Bronchial epithelial cell (primary cell): ENCODE measurements at regions not wholly inside any gene's neighbourhood (a gene's known extent, or its start where the extent isn't known, plus 50 kb on each side); places are given as distances from the start of the nearest gene placed in this dataset.
"Not testable (repeated sequence)": the region's sequence is repeated elsewhere in the genome, so short reads cannot be mapped to it uniquely, and the experiment has no call there.

ENCODE experiments used
- DNase-seq: peaks from one replicate; pipeline ENCODE4 v3.0.0-alpha.2; 2010; ENCODE audit warnings: low read depth
- FAIRE-seq: peaks from 2 replicates; lab custom pipeline; 2011; peaks lifted over from hg19 to GRCh38; lab: Jason Lieb, UNC
- H3K27me3 ChIP-seq: 2 replicates; pipeline ENCODE4 v1.5.1; 2011; ENCODE audit warnings: low read length; ENCODE audit not compliant: control insufficient read depth, insufficient read depth
- H3K36me3 ChIP-seq: 2 replicates; pipeline ENCODE4 v1.5.1; 2011; ENCODE audit warnings: low read length; ENCODE audit not compliant: control insufficient read depth, insufficient read depth
- H3K4me3 ChIP-seq: 2 replicates; pipeline ENCODE4 v1.5.1; 2011; ENCODE audit warnings: mild to moderate bottlenecking, low read depth, low read length, control low read depth
- TF ChIP-seq, protein P1 (sequence below): IDR thresholded peaks from 2 replicates; pipeline ENCODE4 v1.5.1; 2011; ENCODE audit warnings: mild to moderate bottlenecking, moderate library complexity, low read length, control low read depth, inconsistent platforms; ENCODE audit not compliant: insufficient read depth, severe bottlenecking

DNA sequence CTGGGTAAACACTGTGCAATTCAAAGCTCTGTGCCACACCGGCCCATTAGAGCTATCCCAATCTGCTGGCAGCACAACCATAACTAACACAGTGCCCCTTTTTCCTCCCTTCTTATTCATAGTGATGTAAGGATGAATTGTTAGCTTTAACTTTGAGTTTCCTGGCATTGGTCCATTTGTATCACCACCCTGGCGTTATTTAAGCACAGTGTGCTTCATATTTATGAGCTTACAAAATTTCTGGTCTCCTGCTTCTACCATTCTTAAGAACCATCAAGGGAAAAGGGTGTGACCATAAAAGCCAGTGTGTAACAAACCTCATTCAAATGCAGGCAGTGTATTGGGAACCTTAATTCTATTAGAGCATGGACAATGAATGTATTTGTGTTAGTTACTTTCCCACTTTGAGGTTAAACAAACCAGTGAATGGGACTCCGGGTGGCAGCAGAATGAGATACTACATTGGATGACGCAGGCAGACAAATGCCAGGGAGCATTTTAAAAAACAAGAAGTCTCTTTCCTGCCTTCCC lies 222.6 kb downstream of the TMEM161B start:
- Histone ChIP-seq H3K4me3 (no peak overlapping the region), H3K36me3 (no peaks in the 10 kb centered on the region), H3K27me3 (no peaks in the 10 kb centered on the region)
- DNase-seq, result no peak
- no peak for FAIRE-seq
- TF ChIP-seq, protein P1, sequence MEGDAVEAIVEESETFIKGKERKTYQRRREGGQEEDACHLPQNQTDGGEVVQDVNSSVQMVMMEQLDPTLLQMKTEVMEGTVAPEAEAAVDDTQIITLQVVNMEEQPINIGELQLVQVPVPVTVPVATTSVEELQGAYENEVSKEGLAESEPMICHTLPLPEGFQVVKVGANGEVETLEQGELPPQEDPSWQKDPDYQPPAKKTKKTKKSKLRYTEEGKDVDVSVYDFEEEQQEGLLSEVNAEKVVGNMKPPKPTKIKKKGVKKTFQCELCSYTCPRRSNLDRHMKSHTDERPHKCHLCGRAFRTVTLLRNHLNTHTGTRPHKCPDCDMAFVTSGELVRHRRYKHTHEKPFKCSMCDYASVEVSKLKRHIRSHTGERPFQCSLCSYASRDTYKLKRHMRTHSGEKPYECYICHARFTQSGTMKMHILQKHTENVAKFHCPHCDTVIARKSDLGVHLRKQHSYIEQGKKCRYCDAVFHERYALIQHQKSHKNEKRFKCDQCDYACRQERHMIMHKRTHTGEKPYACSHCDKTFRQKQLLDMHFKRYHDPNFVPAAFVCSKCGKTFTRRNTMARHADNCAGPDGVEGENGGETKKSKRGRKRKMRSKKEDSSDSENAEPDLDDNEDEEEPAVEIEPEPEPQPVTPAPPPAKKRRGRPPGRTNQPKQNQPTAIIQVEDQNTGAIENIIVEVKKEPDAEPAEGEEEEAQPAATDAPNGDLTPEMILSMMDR, result no peak

DNA sequence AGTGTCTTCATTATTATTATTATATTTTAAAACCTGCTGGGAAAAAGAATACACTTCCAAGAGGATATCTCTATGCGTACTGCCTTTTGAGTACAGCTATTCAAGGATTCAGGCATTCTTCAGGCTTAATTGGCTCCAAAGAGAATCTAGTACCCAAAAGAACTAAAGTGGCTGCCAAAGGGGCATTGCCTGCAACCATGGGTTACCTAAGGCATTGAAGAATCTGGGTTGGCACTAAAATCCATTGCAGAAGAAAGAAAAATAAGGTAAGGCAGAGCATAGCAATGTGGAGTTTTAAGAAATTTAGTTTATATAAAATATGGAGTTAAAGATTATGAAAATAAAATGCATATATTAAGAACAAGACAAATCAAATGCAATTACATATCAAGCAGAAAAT lies 223.5 kb downstream of the TMEM161B start:
- FAIRE-seq (no peak), DNase-seq (no peak)
- TF ChIP-seq, protein P1, result no peak
- no peaks in the 10 kb centered on the region for H3K36me3 ChIP-seq
- no peaks in the 10 kb centered on the region for H3K27me3 ChIP-seq
- H3K4me3 ChIP-seq, result no peak overlapping the region

DNA sequence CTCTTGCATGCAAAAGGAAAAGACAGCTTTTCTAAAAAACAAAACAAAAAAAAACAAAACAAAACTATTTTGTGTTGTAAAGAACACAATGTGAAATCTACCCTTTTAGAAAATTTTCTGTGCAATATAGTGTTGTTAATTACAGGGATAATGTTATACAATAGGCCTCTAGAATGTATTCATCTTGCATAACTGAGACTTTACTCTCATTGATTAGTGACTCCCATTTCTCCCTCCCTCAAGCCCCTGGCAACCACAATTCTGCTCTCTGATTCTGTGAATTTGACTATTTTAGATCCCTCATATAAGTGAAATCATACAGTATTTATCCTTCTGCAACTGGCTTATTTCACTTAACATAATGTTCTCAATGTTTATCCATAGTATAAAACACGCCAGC lies 234.1 kb downstream of the TMEM161B start:
- no peak for DNase-seq
- TF ChIP-seq, protein P1, result no peak

DNA sequence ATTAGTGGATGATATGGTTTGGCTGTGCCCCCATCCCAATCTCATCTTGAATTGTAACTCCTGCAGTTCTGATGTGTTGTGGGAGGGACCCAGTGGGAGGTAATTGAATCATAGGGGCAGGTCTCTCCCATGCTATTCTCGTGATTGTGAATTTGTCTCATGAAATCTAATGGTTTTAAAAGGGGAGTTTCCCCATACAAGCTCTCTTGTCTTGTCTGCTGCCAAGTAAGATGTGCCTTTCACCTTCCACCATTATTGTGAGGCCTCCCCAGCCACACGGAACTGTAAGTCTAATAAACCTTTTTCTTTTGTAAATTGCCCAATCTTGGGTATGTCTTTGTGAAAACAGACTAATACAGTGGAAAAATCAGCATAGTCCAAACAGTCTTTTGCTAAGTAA lies 235.5 kb downstream of the TMEM161B start:
- FAIRE-seq, result no peak
- TF ChIP-seq, protein P1, result no peak
- DNase-seq, result no peak
- no peaks in the 10 kb centered on the region for H3K36me3 ChIP-seq
- no peak overlapping the region for H3K4me3 ChIP-seq
- no peaks in the 10 kb centered on the region for H3K27me3 ChIP-seq

More for the DNA sequence above, 234.1 kb downstream of the TMEM161B start:
- no peak for FAIRE-seq
- Histone ChIP-seq H3K36me3 (no peaks in the 10 kb centered on the region), H3K27me3 (no peaks in the 10 kb centered on the region), H3K4me3 (no peak overlapping the region)

DNA sequence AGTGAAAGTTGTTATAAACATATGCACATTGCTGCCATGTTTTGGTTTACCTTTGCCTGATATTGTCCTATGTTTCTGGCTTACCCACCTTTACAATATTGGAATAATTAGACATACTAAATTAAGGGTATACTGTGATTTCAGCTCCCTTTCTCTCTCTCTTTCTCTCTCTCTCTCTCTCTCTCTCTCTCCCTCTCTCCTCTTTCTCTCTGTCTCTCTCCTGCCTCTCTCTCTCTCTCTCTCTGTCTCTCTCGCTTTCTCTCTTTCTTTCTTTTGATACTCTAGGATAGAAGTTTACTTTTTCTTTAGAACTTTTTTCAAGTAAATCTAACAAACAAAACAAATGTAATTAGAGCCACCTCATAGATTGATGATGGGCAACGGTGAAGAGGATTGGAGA lies 239.6 kb downstream of the TMEM161B start:
- TF ChIP-seq, protein P1, result no peak
- H3K36me3 ChIP-seq, result no peaks in the 10 kb centered on the region
- DNase-seq (no peak), FAIRE-seq (no peak)
- no peak overlapping the region for H3K4me3 ChIP-seq
- H3K27me3 ChIP-seq, result no peaks in the 10 kb centered on the region

DNA sequence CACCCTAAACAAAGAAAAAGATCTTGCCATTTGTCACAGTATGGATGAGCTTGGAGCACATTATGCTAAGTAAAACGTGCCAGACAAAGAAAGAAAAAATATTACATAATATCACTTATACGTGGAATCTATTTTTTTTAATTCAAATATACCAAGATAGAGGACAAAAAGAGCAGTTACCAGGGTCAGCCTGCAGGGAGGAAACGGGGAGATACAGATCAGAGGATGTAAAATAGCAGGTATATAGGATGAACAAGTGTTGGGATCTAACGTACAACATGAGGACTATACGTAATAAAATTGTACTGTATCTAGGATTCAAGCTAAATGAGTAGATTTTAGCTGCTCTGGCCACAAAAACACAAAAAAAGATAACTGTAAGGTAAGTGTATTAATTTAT lies 247.5 kb downstream of the TMEM161B start:
- TF ChIP-seq, protein P1, result no peak
- FAIRE-seq (no peak), DNase-seq (no peak)
- no peak overlapping the region for H3K4me3 ChIP-seq
- no peaks in the 10 kb centered on the region for H3K36me3 ChIP-seq
- H3K27me3 ChIP-seq, result no peaks in the 10 kb centered on the region

DNA sequence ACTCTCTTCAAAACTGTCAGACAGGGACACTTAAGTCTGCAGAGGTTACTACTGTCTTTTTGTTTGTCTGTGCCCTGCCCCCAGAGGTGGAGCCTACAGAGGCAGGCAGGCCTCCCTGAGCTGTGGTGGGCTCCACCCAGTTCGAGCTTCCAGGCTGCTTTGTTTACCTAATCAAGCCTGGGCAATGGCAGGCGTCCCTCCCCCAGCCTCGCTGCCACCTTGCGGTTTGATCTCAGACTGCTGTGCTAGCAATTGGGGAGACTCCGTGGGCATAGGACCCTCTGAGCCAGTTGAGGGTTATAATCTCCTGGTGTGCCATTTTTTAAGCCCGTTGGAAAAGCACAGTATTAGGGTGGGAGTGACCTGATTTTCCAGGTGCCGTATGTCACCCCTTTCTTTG lies 253.7 kb downstream of the TMEM161B start:
- H3K36me3 ChIP-seq, H3K27me3 ChIP-seq, FAIRE-seq, H3K4me3 ChIP-seq, DNase-seq: not testable (repeated sequence)
